Left lung (tissue), 4 donors: ENCODE measurements at regions not wholly inside any gene's neighbourhood (a gene's known extent, or its start where the extent isn't known, plus 50 kb on each side); places are given as distances from the start of the nearest gene placed in this dataset.

Source experiments
- ATAC-seq: fragments of 200-7000 bp; cut with Tn5 transposase; one replicate; pipeline ENCODE4 v1.9.1; 2020; ENCODE audit warnings: moderate library complexity
- DNase-seq, 4 donors: peaks; one replicate each; pipeline ENCODE4 v3.0.0-alpha.2; 2013 to 2020
- H3K27ac ChIP-seq, 2 donors: fragments of 200-600 bp; sonication (generic) in 1 of 2; one replicate each; pipeline versions ENCODE4 v1.5.0 to v1.8.0; 2020 to 2021
- H3K27me3 ChIP-seq, 2 donors: fragments of 200-600 bp; sonication (generic) in 1 of 2; one replicate each; pipeline versions ENCODE4 v1.5.0 to v1.8.0; 2020 to 2021
- H3K36me3 ChIP-seq, 2 donors: fragments of 200-600 bp; sonication (generic) in 1 of 2; one replicate each; pipeline versions ENCODE4 v1.5.0 to v1.8.0; 2020 to 2021
- H3K4me1 ChIP-seq, 2 donors: fragments of 200-600 bp; one replicate each; pipeline ENCODE4 v1.8.0; 2021
- H3K4me3 ChIP-seq, 2 donors: fragments of 200-600 bp; sonication (generic) in 1 of 2; one replicate each; pipeline versions ENCODE4 v1.5.0 to v1.8.0; 2020 to 2021; ENCODE audit warnings: mild to moderate bottlenecking in 1 of 2
- H3K9me3 ChIP-seq, 2 donors: fragments of 200-600 bp; sonication (generic) in 1 of 2; one replicate each; pipeline versions ENCODE4 v1.5.0 to v1.8.0; 2020 to 2021
- CTCF ChIP-seq, 2 donors: fragments of 200-600 bp; sonication (generic) in 1 of 2; IDR thresholded peaks; one replicate each; pipeline versions ENCODE4 v1.5.0 to v1.8.0; 2021; ENCODE audit warnings: antibody characterized with exemption in 2 of 2
- intact Hi-C, 2 donors: fragments of 100-400 bp; cut with DNase I; formaldehyde crosslinking; loops; one replicate each; pipeline versions ENCODE4 v1.11.2 to v1.14.2; 2022
- donor health status: DM: no; HTN: yes; CAD: no.
- donor health status: DM: no; HTN: no; CAD: no.

- Histone ChIP-seq H3K9me3 (no peaks in the 10 kb centered on the region), H3K27ac (no peak overlapping the region), H3K27me3 (no peaks in the 10 kb centered on the region), H3K4me1 (no peaks in the 10 kb centered on the region), H3K4me3 (no peak overlapping the region), H3K36me3 (no peaks in the 10 kb centered on the region)
- ATAC-seq, result no peak
- DNase-seq, result no peak
- intact Hi-C loops, result no loop called here
- TF ChIP-seq CTCF (IDR thresholded peaks at IDR 0.05), result no peak
These were observed 437.3 kb downstream of the BRINP1 start for GRCh38 chr9:118931941-118932340.

- Histone ChIP-seq H3K27ac (no peak overlapping the region), H3K4me3 (no peak overlapping the region), H3K4me1 (no peaks in the 10 kb centered on the region), H3K9me3 (no peaks in the 10 kb centered on the region), H3K27me3 (no peaks in the 10 kb centered on the region), H3K36me3 (no peaks in the 10 kb centered on the region)
- DNase-seq, result no peak
- intact Hi-C loops, result no loop called here
- no peak for ATAC-seq
- TF ChIP-seq CTCF (IDR thresholded peaks at IDR 0.05), result no peak
These were observed 430.7 kb downstream of the BRINP1 start for GRCh38 chr9:118938581-118938980.

- H3K27me3 ChIP-seq, result no peaks in the 10 kb centered on the region
- no peak for TF ChIP-seq CTCF (IDR thresholded peaks at IDR 0.05)
- ATAC-seq (no peak), DNase-seq (no peak)
- H3K36me3 ChIP-seq, result no peaks in the 10 kb centered on the region
- no peaks in the 10 kb centered on the region for H3K4me1 ChIP-seq
- no peak overlapping the region for H3K4me3 ChIP-seq
- intact Hi-C loops, result no loop called here
- no peak overlapping the region for H3K27ac ChIP-seq
- H3K9me3 ChIP-seq, result no peaks in the 10 kb centered on the region
These were observed 428.8 kb downstream of the BRINP1 start for GRCh38 chr9:118940473-118940872.

GRCh38 chr9:118946669-118947068, 422.6 kb downstream of the BRINP1 start:
- no peak overlapping the region for H3K27ac ChIP-seq
- H3K4me3 ChIP-seq, result no peak overlapping the region
- no peaks in the 10 kb centered on the region for H3K4me1 ChIP-seq
- ATAC-seq (no peak), DNase-seq (no peak)
- H3K36me3 ChIP-seq, result no peaks in the 10 kb centered on the region
- no peaks in the 10 kb centered on the region for H3K27me3 ChIP-seq
- intact Hi-C loops, result no loop called here
- no peaks in the 10 kb centered on the region for H3K9me3 ChIP-seq
- TF ChIP-seq CTCF (IDR thresholded peaks at IDR 0.05), result no peak

- Histone ChIP-seq H3K36me3 (no peaks in the 10 kb centered on the region), H3K27ac (no peak overlapping the region), H3K27me3 (no peaks in the 10 kb centered on the region), H3K9me3 (no peaks in the 10 kb centered on the region), H3K4me3 (no peak overlapping the region), H3K4me1 (no peaks in the 10 kb centered on the region)
- no peak for TF ChIP-seq CTCF (IDR thresholded peaks at IDR 0.05)
- no peak for DNase-seq
- ATAC-seq, result no peak
- intact Hi-C loops, result no loop called here
These were observed 414.4 kb downstream of the BRINP1 start for GRCh38 chr9:118954857-118955256.
